HG03520 (cell line): ENCODE measurements at regions not wholly inside any gene's neighbourhood (a gene's known extent, or its start where the extent isn't known, plus 50 kb on each side); places are given as distances from the start of the nearest gene placed in this dataset.
"Not testable (repeated sequence)": the region's sequence is repeated elsewhere in the genome, so short reads cannot be mapped to it uniquely, and the experiment has no call there.

Experiments
- ATAC-seq: cut with Tn5 transposase; IDR thresholded peaks from one replicate; pipeline ENCODE4 v1.9.1; 2021; ENCODE audit warnings: mild to moderate bottlenecking, moderate library complexity; ENCODE audit not compliant: unreplicated experiment

- not testable (repeated sequence) for ATAC-seq
Measured at GRCh38 chr7:65146118-65146914, 139.8 kb upstream of the ERV3-1 start.

GRCh38 chr7:65145710-65146109 lies 139.2 kb upstream of the ERV3-1 start:
- ATAC-seq = not testable (repeated sequence)

- not testable (repeated sequence) for ATAC-seq
Measured at GRCh38 chr7:65145008-65145407, 138.5 kb upstream of the ERV3-1 start.

GRCh38 chr7:65144557-65144956 lies 138.1 kb upstream of the ERV3-1 start:
- ATAC-seq = not testable (repeated sequence)

GRCh38 chr7:65144119-65144518 lies 137.6 kb upstream of the ERV3-1 start:
- not testable (repeated sequence) for ATAC-seq

GRCh38 chr7:65141894-65142293 lies 135.4 kb upstream of the ERV3-1 start:
- not testable (repeated sequence) for ATAC-seq

- ATAC-seq = not testable (repeated sequence)
Measured at GRCh38 chr7:65141405-65141778, 134.9 kb upstream of the ERV3-1 start.

GRCh38 chr7:65140543-65141404 lies 134.3 kb upstream of the ERV3-1 start:
- not testable (repeated sequence) for ATAC-seq

- ATAC-seq = not testable (repeated sequence)
Measured at GRCh38 chr7:65136850-65137249, 130.4 kb upstream of the ERV3-1 start.

- ATAC-seq = not testable (repeated sequence)
Measured at GRCh38 chr7:65133087-65133486, 126.6 kb upstream of the ERV3-1 start.

GRCh38 chr7:65132256-65132655 lies 125.8 kb upstream of the ERV3-1 start:
- not testable (repeated sequence) for ATAC-seq

- ATAC-seq = not testable (repeated sequence)
Measured at GRCh38 chr7:65127364-65127763, 120.9 kb upstream of the ERV3-1 start.

- not testable (repeated sequence) for ATAC-seq
Measured at GRCh38 chr7:65124600-65124999, 118.1 kb upstream of the ERV3-1 start.

- ATAC-seq = peak; percentile 63
Measured at GRCh38 chr7:65105650-65106203, 99.2 kb upstream of the ERV3-1 start.

- not testable (repeated sequence) for ATAC-seq
Measured at GRCh38 chr7:65100499-65100898, 94.0 kb upstream of the ERV3-1 start.

- not testable (repeated sequence) for ATAC-seq
Measured at GRCh38 chr7:65081669-65082055, 75.2 kb upstream of the ERV3-1 start.

GRCh38 chr7:65080799-65081668 lies 74.5 kb upstream of the ERV3-1 start:
- ATAC-seq = peak; percentile 99

- ATAC-seq = not testable (repeated sequence)
Measured at GRCh38 chr7:65074959-65075358, 68.5 kb upstream of the ERV3-1 start.

- ATAC-seq = not testable (repeated sequence)
Measured at GRCh38 chr7:65073160-65073559, 66.7 kb upstream of the ERV3-1 start.

GRCh38 chr7:65071854-65072431 lies 65.5 kb upstream of the ERV3-1 start:
- ATAC-seq = not testable (repeated sequence)
